Ovary (tissue), 7 donors: ENCODE measurements at regions not wholly inside any gene's neighbourhood (a gene's known extent, or its start where the extent isn't known, plus 50 kb on each side); places are given as distances from the start of the nearest gene placed in this dataset.

Source experiments
- DNase-seq, 5 donors: peaks; one replicate each; pipeline ENCODE4 v3.0.0-alpha.2; 2019 to 2020
- H3K27ac ChIP-seq, 2 donors: fragments of 200-600 bp; one replicate each; pipeline versions ENCODE4 v1.5.1 to v1.8.0; 2019 to 2022
- H3K27me3 ChIP-seq: fragments of 200-600 bp; one replicate; pipeline ENCODE4 v1.8.0; 2022
- H3K36me3 ChIP-seq: fragments of 200-600 bp; sonication (generic); one replicate; pipeline ENCODE4 v1.5.1; 2019
- H3K4me1 ChIP-seq: one replicate; pipeline ENCODE4 v1.8.1; 2013; ENCODE audit warnings: mild to moderate bottlenecking, moderate library complexity; ENCODE audit not compliant: insufficient read depth
- H3K4me3 ChIP-seq: fragments of 200-600 bp; sonication (generic); one replicate; pipeline ENCODE4 v1.5.1; 2017
- H3K9me3 ChIP-seq, 2 donors: fragments of 200-600 bp in 1 of 2; sonication (generic) in 1 of 2; one replicate each; pipeline versions ENCODE4 v1.5.1 to v1.8.1; 2013 to 2019; ENCODE audit warnings: mild to moderate bottlenecking in 1 of 2, moderate library complexity in 1 of 2
- CTCF ChIP-seq, 3 donors: fragments of 450-650 bp in 2 of 3; fragments of 200-600 bp in 1 of 3; IDR thresholded peaks; one replicate each; pipeline versions ENCODE4 v1.5.1 to v1.8.0; 2016 to 2022; ENCODE audit warnings: antibody characterized with exemption in 3 of 3, mild to moderate bottlenecking in 1 of 3
- EP300 ChIP-seq: sonication (generic); formaldehyde crosslinking; IDR thresholded peaks from one replicate; pipeline ENCODE4 v1.6.1; 2017; ENCODE audit warnings: antibody characterized with exemption
- POLR2A ChIP-seq: fragments of 450-650 bp; IDR thresholded peaks from one replicate; pipeline ENCODE4 v1.6.1; 2017; ENCODE audit warnings: antibody characterized with exemption, mild to moderate bottlenecking, moderate library complexity
- WGBS, 3 donors: extraction: QIAGEN DNeasy Blood & Tissue Kit in 1 of 3; methylation state at CpG; one replicate each; pipeline versions ENCODE4 v1.1.5 to v1.1.7; 2013 to 2017; 5-methylcytosine and 5-hydroxymethylcytosine counted together
- intact Hi-C, 4 donors: fragments of 100-400 bp; cut with DNase I; formaldehyde crosslinking; loops; one replicate each; pipeline versions ENCODE4 v1.11.0 to v1.15.1; 2022 to 2023
- donor health status: DM: no; HTN: no; CAD: no; lungs with moderate emphysema.
- donor health status: DM: no; HTN: no; CAD: no.
- donor health status: Bipolar disorder and iron deficiency.
- donor health status: DM: no; HTN: no; CAD: no.
- donor health status: DM: yes; HTN: yes; CAD: no.

GRCh38 chr4:11264841-11265240 is 163.9 kb downstream of the HS3ST1 start:
- WGBS, 3 donors: 3 to 17% (median 17%) methylated on average over 1 of the region's 1 CpG
- Histone ChIP-seq H3K36me3 (no peaks in the 10 kb centered on the region), H3K9me3 (no peaks in the 10 kb centered on the region), H3K4me3 (no peak overlapping the region), H3K27ac (no peak overlapping the region), H3K27me3 (no peaks in the 10 kb centered on the region), H3K4me1 (no peaks in the 10 kb centered on the region)
- intact Hi-C loops: no loop called here
- no peak for TF ChIP-seq CTCF (IDR thresholded peaks at IDR 0.05)
- no peak for TF ChIP-seq POLR2A
- TF ChIP-seq EP300: no peak
- DNase-seq: no peak

- Histone ChIP-seq H3K27me3 (no peaks in the 10 kb centered on the region), H3K4me1 (no peaks in the 10 kb centered on the region), H3K9me3 (no peaks in the 10 kb centered on the region), H3K27ac (no peak overlapping the region), H3K36me3 (no peaks in the 10 kb centered on the region), H3K4me3 (no peak overlapping the region)
- TF ChIP-seq CTCF (IDR thresholded peaks at IDR 0.05) (no peak), POLR2A (no peak), EP300 (no peak)
- no peak for DNase-seq
- intact Hi-C loops: no loop called here
Observed at GRCh38 chr4:11264346-11264745, 164.3 kb downstream of the HS3ST1 start.

GRCh38 chr4:11263208-11263607 is 165.5 kb downstream of the HS3ST1 start:
- no peaks in the 10 kb centered on the region for H3K36me3 ChIP-seq
- no peaks in the 10 kb centered on the region for H3K4me1 ChIP-seq
- no peak for DNase-seq
- H3K27ac ChIP-seq: no peak overlapping the region
- intact Hi-C loops: no loop called here
- H3K9me3 ChIP-seq: no peaks in the 10 kb centered on the region
- no peak overlapping the region for H3K4me3 ChIP-seq
- no peaks in the 10 kb centered on the region for H3K27me3 ChIP-seq
- TF ChIP-seq CTCF (IDR thresholded peaks at IDR 0.05): no peak
- no peak for TF ChIP-seq EP300
- TF ChIP-seq POLR2A: no peak
- WGBS, 3 donors: 92 to 97% (median 94%) methylated on average over 1 of the region's 1 CpG

- no peaks in the 10 kb centered on the region for H3K36me3 ChIP-seq
- H3K4me1 ChIP-seq: no peaks in the 10 kb centered on the region
- no peaks in the 10 kb centered on the region for H3K27me3 ChIP-seq
- H3K9me3 ChIP-seq: no peaks in the 10 kb centered on the region
- intact Hi-C loops: no loop called here
- H3K27ac ChIP-seq: no peak overlapping the region
- DNase-seq: no peak
- WGBS, 3 donors: 94 to 96% (median 95%) methylated on average over 7 of the region's 7 CpGs
- H3K4me3 ChIP-seq: no peak overlapping the region
- TF ChIP-seq CTCF (IDR thresholded peaks at IDR 0.05): no peak
- no peak for TF ChIP-seq EP300
- TF ChIP-seq POLR2A: no peak
Observed at GRCh38 chr4:11261066-11261850, 167.4 kb downstream of the HS3ST1 start.
